BLaER1 (cell line): ENCODE measurements at regions not wholly inside any gene's neighbourhood (a gene's known extent, or its start where the extent isn't known, plus 50 kb on each side); places are given as distances from the start of the nearest gene placed in this dataset.

Experiments
- H3K27ac ChIP-seq: shearing (Covaris generic); formaldehyde crosslinking; 2 replicates; pipeline ENCODE4 v1.8.1; 2022
- H3K27me3 ChIP-seq: shearing (Covaris generic); formaldehyde crosslinking; 2 replicates; pipeline ENCODE4 v1.8.1; 2022
- H3K36me3 ChIP-seq: shearing (Covaris generic); formaldehyde crosslinking; 2 replicates; pipeline ENCODE4 v1.8.1; 2022
- H3K4me1 ChIP-seq: shearing (Covaris generic); formaldehyde crosslinking; 2 replicates; pipeline ENCODE4 v1.8.1; 2022
- H3K4me2 ChIP-seq: shearing (Covaris generic); formaldehyde crosslinking; 2 replicates; pipeline ENCODE4 v1.8.1; 2022
- H3K4me3 ChIP-seq: shearing (Covaris generic); formaldehyde crosslinking; 2 replicates; pipeline ENCODE4 v1.8.1; 2022
- H3K9ac ChIP-seq: shearing (Covaris generic); formaldehyde crosslinking; 2 replicates; pipeline ENCODE4 v1.8.1; 2022
- H3K9me3 ChIP-seq: shearing (Covaris generic); formaldehyde crosslinking; 2 replicates; pipeline ENCODE4 v1.8.1; 2022
- H4K20me1 ChIP-seq: shearing (Covaris generic); formaldehyde crosslinking; 2 replicates; pipeline ENCODE4 v1.8.1; 2022
- Cebpa-rat ChIP-seq: shearing (Covaris generic); IDR thresholded peaks from 2 replicates; pipeline ENCODE4 v1.8.1; 2022

- H3K4me3 ChIP-seq, result no peak overlapping the region
- H3K4me2 ChIP-seq, result no peak overlapping the region
- no peaks in the 10 kb centered on the region for H3K9me3 ChIP-seq
- H4K20me1 ChIP-seq, result no peaks in the 10 kb centered on the region
- no peak overlapping the region for H3K9ac ChIP-seq
- H3K36me3 ChIP-seq, result no peaks in the 10 kb centered on the region
- no peak overlapping the region for H3K27ac ChIP-seq
- no peaks in the 10 kb centered on the region for H3K27me3 ChIP-seq
- TF ChIP-seq Cebpa-rat, result no peak
- H3K4me1 ChIP-seq, result peaks cover 12% of the 10 kb centered on the region
These were observed 60.1 kb upstream of the TRABD2B start for GRCh38 chr1:48057249-48057648.

- H3K27me3 ChIP-seq, result no peaks in the 10 kb centered on the region
- peaks cover 13% of the 10 kb centered on the region for H3K4me1 ChIP-seq
- H3K9ac ChIP-seq, result no peak overlapping the region
- no peak overlapping the region for H3K4me3 ChIP-seq
- no peak overlapping the region for H3K27ac ChIP-seq
- H3K4me2 ChIP-seq, result no peak overlapping the region
- no peak for TF ChIP-seq Cebpa-rat
- H4K20me1 ChIP-seq, result no peaks in the 10 kb centered on the region
- H3K36me3 ChIP-seq, result no peaks in the 10 kb centered on the region
- no peaks in the 10 kb centered on the region for H3K9me3 ChIP-seq
These were observed 58.9 kb upstream of the TRABD2B start for GRCh38 chr1:48055876-48056764.

GRCh38 chr1:48054232-48054631, 57.0 kb upstream of the TRABD2B start:
- Histone ChIP-seq H3K27me3 (no peaks in the 10 kb centered on the region), H3K9me3 (no peaks in the 10 kb centered on the region)

GRCh38 chr1:48052923-48053291, 55.7 kb upstream of the TRABD2B start:
- H4K20me1 ChIP-seq, result no peaks in the 10 kb centered on the region
- no peak for TF ChIP-seq Cebpa-rat
- H3K9me3 ChIP-seq, result no peaks in the 10 kb centered on the region
- H3K4me3 ChIP-seq, result no peak overlapping the region
- H3K9ac ChIP-seq, result no peak overlapping the region
- peaks cover 13% of the 10 kb centered on the region for H3K4me1 ChIP-seq
- no peaks in the 10 kb centered on the region for H3K27me3 ChIP-seq
- H3K36me3 ChIP-seq, result no peaks in the 10 kb centered on the region
- H3K4me2 ChIP-seq, result no peak overlapping the region
- no peak overlapping the region for H3K27ac ChIP-seq

More at GRCh38 chr1:48054232-48054631, 57.0 kb upstream of the TRABD2B start:
- Histone ChIP-seq H3K36me3 (no peaks in the 10 kb centered on the region), H3K4me1 (peaks cover 13% of the 10 kb centered on the region), H3K4me3 (no peak overlapping the region), H3K4me2 (no peak overlapping the region), H3K27ac (no peak overlapping the region), H4K20me1 (no peaks in the 10 kb centered on the region), H3K9ac (no peak overlapping the region)
- TF ChIP-seq Cebpa-rat, result no peak

DNA sequence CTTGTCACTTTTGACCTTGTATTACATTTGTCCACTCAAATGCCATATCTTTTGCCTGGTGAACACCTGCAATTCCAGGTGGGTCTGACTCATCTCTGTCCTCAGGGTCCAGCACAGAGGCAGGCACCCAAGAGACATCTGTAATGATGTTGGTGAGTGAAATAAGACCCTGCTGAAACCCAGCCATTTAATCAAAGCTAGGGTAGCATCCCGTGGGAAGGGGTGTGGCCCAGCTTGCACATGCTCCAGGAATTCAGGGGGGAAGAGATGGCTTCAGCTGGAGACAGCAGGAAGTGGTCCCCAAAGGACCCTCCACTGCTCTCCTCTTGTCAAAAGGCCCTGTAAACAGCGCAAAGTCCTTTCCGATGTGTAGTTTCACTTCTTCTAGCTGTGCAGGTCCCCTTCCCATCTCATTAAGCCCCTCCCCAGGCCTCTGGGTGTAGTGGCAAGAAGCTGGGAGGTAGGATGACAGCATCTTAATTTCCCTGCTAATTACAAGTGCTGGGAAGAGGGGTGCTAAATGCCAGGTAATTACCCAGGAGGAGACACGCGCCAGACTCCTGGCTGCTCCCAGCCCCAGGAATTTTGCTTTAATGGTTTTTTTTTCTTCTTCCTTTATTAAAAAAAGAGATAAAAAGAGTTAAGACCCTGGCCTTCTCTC, 54.4 kb upstream of the TRABD2B start:
- Histone ChIP-seq H3K9ac (no peak overlapping the region), H3K4me2 (peak overlapping the region; percentile 23; the same call in 1 of the 2 replicates), H3K27me3 (no peaks in the 10 kb centered on the region), H3K4me3 (no peak overlapping the region), H3K4me1 (peaks cover 13% of the 10 kb centered on the region), H3K36me3 (no peaks in the 10 kb centered on the region), H3K27ac (no peak overlapping the region), H3K9me3 (no peaks in the 10 kb centered on the region), H4K20me1 (no peaks in the 10 kb centered on the region)
- TF ChIP-seq Cebpa-rat, result no peak

GRCh38 chr1:48049823-48050535, 52.8 kb upstream of the TRABD2B start:
- H3K27ac ChIP-seq, result no peak overlapping the region
- H3K4me3 ChIP-seq, result no peak overlapping the region
- peaks cover 13% of the 10 kb centered on the region for H3K4me1 ChIP-seq

GRCh38 chr1:48048980-48049379, 51.8 kb upstream of the TRABD2B start:
- H3K9me3 ChIP-seq, result no peaks in the 10 kb centered on the region
- no peak overlapping the region for H3K9ac ChIP-seq
- H3K36me3 ChIP-seq, result no peaks in the 10 kb centered on the region
- no peaks in the 10 kb centered on the region for H4K20me1 ChIP-seq
- H3K4me2 ChIP-seq, result no peak overlapping the region
- H3K4me3 ChIP-seq, result no peak overlapping the region
- H3K27me3 ChIP-seq, result no peaks in the 10 kb centered on the region
- no peak for TF ChIP-seq Cebpa-rat
- peaks cover 13% of the 10 kb centered on the region for H3K4me1 ChIP-seq
- no peak overlapping the region for H3K27ac ChIP-seq

More at GRCh38 chr1:48049823-48050535, 52.8 kb upstream of the TRABD2B start:
- H3K4me2 ChIP-seq, result no peak overlapping the region
- H3K27me3 ChIP-seq, result no peaks in the 10 kb centered on the region
- H3K36me3 ChIP-seq, result no peaks in the 10 kb centered on the region
- no peak for TF ChIP-seq Cebpa-rat
- H3K9me3 ChIP-seq, result no peaks in the 10 kb centered on the region
- H4K20me1 ChIP-seq, result no peaks in the 10 kb centered on the region
- no peak overlapping the region for H3K9ac ChIP-seq

- no peaks in the 10 kb centered on the region for H3K9me3 ChIP-seq
- no peaks in the 10 kb centered on the region for H3K27me3 ChIP-seq
- no peak for TF ChIP-seq Cebpa-rat
- H4K20me1 ChIP-seq, result no peaks in the 10 kb centered on the region
- H3K4me3 ChIP-seq, result no peak overlapping the region
- peaks cover 21% of the 10 kb centered on the region for H3K4me1 ChIP-seq
- H3K27ac ChIP-seq, result no peak overlapping the region
- no peaks in the 10 kb centered on the region for H3K36me3 ChIP-seq
- H3K4me2 ChIP-seq, result no peak overlapping the region
- no peak overlapping the region for H3K9ac ChIP-seq
These were observed 50.9 kb upstream of the TRABD2B start for GRCh38 chr1:48048064-48048463.

GRCh38 chr1:48047116-48047515, 49.9 kb upstream of the TRABD2B start:
- no peak overlapping the region for H3K27ac ChIP-seq
- no peaks in the 10 kb centered on the region for H3K36me3 ChIP-seq
- no peak for TF ChIP-seq Cebpa-rat
- peaks cover 20% of the 10 kb centered on the region for H3K4me1 ChIP-seq
- H3K4me3 ChIP-seq, result no peak overlapping the region
- H3K4me2 ChIP-seq, result no peak overlapping the region
- H3K9me3 ChIP-seq, result no peaks in the 10 kb centered on the region
- H4K20me1 ChIP-seq, result no peaks in the 10 kb centered on the region
- H3K9ac ChIP-seq, result no peak overlapping the region
- no peaks in the 10 kb centered on the region for H3K27me3 ChIP-seq
